NCI-H526 (cell line): ENCODE measurements at regions not wholly inside any gene's neighbourhood (a gene's known extent, or its start where the extent isn't known, plus 50 kb on each side); places are given as distances from the start of the nearest gene placed in this dataset.
A peak's percentile ranks its signal among the peaks of the same experiment; 100 is the strongest.

Experiments used
- DNase-seq, 2 experiments: peaks; one replicate each; lab custom pipeline; 2025; lab: John Stamatoyannopoulos, UW

GRCh38 chr3:11917051-11917450 lies 70.4 kb upstream of the TAMM41 start:
- DNase-seq: no peak

DNA sequence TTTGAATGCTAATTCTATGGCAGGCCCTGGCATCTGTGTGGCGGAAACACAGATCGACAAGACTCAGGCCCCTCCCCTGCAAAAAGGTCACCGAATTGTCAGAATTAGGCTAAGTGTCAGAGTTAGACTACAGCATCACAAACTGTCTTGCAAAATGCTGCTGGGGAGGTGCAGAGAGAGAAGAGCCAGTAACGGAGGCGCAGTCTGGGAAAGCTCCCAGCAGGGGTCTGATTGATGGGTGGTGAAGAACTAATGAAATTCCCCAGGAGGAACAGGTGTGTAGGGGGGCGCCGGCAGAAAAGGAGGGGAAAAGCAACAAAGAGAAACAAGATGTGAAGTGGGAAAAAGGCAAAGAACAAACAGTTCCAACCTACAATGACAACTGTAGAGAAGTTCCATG lies 72.7 kb upstream of the TAMM41 start:
- DNase-seq: no peak

DNA sequence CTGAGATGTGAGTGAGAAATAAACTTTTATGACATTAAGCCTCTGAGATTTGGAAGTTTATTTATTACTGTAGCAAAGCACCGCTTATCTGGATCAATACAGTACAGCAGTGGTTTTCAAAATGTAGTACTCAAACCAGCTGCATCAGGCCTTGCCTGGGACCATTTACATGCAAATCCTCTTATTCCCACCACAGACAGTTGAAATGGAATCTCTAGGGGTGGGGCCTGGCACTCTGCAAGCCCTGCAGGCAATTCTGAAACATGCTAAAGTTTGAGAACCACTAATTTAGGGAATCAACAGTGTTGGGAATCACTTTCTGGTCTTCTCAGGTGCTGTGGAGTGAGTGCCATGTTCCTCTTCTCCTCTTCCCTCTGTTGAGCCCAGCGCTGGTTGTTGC lies 77.8 kb upstream of the TAMM41 start:
- peak in 1 of 2 experiments; percentile 53 for DNase-seq

DNA sequence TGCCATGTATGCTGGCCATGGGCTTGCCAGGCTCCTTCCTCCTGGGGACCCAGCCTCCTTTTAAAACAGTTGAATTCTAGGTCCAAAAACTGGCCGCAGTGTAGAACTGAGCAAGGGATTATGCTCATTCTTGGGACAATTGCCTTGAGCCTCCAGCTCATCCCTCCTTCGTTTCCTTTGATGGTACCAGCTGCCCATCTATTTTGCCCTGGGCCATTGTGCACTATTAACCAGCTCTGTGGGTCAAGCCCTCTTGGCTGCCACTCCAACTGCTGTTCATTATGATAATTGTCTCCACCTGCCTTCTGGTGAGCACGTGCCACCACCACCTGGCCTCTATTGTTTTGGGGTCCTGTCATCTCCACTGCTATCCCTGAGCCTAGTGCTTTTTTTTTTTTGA lies 75.8 kb upstream of the SYN2 start:
- DNase-seq: no peak

- DNase-seq: no peak
These were observed 74.7 kb upstream of the SYN2 start for GRCh38 chr3:11929531-11929930.

GRCh38 chr3:11930084-11930483 lies 74.1 kb upstream of the SYN2 start:
- DNase-seq: no peak

GRCh38 chr3:11932636-11933035 lies 71.6 kb upstream of the SYN2 start:
- DNase-seq: no peak

DNA sequence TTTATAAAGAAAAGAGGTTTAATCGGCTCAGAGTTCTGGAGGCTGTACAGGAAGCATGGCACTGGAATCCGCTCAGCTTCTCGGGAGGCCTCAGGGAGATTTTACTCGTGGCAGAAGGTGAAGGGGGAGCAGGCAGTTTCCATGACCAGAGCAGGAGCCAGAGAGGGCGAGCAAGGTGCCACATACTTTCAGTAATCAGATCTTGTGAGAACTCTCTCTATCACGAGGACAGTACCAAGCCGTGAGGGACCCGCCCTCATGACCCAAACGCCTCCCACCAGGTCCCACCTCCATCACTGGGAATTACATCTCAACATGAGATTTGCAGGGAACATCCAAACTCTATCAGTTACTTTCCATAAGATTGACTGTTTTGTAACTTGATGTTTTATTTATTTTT lies 70.7 kb upstream of the SYN2 start:
- DNase-seq: no peak

GRCh38 chr3:11944052-11944673 lies 60.0 kb upstream of the SYN2 start:
- DNase-seq: peak; percentile 21 to 66

DNA sequence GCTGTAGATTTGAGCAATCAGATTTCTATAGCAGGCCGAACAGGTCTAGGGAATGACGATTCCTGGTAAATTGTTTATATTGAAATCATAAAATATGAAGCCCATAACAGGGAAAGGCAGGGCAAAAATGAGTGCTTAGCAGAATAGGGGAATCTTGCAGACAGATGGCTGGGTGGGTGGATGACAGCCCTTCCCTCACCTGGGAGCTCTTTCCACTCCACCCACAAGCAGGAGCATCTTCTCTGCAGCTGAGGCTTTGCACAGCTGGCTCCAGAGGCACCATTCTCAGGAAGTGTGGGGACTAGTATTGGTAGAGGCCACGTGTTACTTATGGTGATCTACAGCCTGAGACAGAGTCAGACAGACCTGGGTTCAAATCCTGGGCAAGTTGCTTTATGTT lies 55.9 kb upstream of the SYN2 start:
- DNase-seq: no peak

DNA sequence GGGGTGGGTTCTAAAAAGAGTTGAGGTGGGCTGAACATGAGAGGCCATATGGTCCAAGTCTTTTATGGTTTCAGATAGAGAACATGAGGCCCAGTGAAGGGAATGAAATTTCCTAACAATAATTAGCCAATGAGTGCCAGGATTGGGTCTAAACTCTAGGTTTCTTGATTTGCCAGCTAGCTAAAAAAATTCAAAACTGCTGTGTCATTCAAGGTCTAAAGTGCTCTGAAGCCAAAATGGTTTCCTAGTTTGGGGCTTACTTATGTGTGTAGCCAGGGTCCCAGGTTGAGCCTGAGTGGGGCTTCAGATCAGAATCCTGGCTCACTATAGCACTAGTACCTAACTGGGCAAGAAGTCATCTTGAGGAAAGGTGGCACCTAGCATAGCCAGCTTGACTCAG lies 55.3 kb upstream of the SYN2 start:
- DNase-seq: no peak

GRCh38 chr3:11949351-11949750 lies 54.8 kb upstream of the SYN2 start:
- DNase-seq: no peak

- no peak for DNase-seq
These were observed 53.6 kb upstream of the SYN2 start for GRCh38 chr3:11950576-11950975.

DNA sequence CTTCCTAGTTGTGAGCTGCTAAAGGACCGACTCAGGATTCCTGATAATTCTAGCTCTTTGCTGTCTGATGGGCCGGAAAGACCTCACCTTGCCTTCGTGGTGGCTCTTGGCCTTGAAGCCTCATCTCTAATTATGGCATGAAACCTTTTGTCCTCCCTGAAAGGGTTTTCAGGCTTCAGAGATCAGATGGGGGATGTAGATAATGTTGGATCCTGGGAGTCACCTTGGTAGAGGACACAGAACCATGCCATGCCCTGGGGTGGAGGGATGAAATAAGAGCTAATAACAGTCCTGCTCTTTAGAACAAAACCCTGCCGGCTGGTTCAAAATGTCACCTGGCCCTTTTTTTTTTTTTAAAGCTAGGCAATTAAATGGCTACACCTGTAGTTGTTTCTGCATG lies 50.8 kb upstream of the SYN2 start:
- peak in 1 of 2 experiments; percentile 65 for DNase-seq

- no peak for DNase-seq
These were observed 50.4 kb upstream of the SYN2 start for GRCh38 chr3:11953778-11954177.

DNA sequence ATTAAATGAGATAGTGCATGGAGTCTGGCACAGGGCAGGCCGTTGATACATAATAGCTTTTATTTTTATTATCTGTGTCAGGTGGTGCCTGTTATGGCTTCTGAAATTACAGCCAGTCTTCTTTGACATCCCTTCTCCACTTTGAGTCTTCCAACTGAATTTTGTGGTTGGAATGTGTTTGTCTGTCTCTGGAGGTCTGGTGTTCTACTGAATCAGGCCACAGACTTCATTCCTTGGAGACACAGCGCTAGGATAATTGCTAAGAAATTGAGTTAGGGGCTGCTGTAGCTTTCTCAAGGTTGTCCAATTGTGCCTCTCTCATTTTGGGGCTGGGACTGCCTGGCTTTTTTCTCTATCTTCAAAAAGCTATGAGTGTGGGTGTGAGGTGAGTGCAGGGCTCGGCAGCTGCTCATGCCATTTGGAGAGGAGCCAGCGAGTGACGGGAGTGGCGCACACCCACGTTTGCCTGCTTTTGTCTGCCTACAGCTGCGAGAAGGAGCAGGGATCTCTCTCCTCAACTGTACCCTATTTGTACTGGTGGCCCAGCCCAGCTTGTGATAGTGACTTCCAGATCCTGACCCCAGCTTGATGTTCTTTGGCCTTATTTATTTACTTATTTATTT lies 49.8 kb upstream of the SYN2 start:
- no peak for DNase-seq
